HG02798 (cell line): ENCODE measurements at regions not wholly inside any gene's neighbourhood (a gene's known extent, or its start where the extent isn't known, plus 50 kb on each side); places are given as distances from the start of the nearest gene placed in this dataset.
"Not testable (repeated sequence)": the region's sequence is repeated elsewhere in the genome, so short reads cannot be mapped to it uniquely, and the experiment has no call there.

ENCODE experiments used
- ATAC-seq: cut with Tn5 transposase; IDR thresholded peaks from one replicate; pipeline ENCODE4 v1.9.1; 2021; ENCODE audit warnings: mild to moderate bottlenecking; ENCODE audit not compliant: unreplicated experiment, poor library complexity

DNA sequence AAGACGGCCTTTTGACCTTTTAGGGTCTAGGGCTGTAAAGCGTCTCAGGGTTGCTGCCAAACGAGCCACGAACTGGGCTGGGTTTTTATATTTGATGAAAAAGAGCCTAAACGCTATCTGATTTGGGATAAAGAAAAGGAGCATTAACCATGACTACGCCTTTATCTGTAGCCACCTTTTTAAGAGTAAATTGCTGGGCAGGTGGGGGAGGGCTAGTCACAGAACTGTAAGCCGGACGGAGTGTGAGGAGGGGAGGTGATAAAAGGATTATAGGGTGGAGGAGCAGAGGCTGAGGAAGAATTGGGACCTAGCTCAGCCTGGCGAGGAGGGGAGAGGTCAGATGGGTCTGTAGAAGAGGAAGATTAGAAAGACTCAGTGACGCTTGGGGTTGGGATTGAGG, 419.5 kb upstream of the LMO3 start:
- not testable (repeated sequence) for ATAC-seq

DNA sequence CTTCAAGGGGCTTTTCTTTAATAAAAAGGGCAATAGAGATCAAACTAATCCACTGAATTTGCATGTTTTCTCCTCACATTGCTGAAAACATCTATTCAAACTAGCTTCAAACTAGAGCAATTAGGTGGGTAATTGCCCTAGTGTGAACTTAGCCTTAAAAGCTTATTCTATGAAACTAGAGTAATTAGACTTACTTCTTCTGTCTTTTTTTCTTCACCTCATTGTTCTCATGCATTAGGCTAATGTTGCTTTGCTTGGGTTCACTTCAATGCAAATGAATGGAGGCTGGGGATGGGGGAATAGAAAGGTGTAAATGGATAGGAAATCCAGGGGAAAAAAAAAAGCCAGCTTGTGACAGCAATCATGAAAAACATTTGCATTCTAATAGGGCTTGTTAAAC, 414.8 kb upstream of the LMO3 start:
- no peak for ATAC-seq

DNA sequence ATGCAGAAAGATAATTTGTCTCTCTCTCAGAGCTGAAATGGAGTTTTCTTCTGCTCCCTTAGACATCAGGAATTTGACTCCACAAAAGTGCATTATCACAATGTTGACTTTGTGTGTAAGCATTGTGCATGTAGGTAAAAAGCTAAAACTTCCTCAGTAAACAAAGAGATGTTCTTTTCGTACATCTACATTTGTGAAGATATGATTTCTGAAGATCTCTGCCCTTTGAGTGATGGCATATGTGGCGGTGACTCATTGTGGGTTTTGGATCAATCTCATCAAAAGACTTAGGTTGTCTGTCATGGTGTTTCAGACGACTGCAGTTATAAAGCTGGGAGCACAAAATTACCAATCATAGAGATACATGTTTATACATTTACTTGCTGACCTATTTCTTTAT, 411.4 kb upstream of the LMO3 start:
- ATAC-seq: no peak

DNA sequence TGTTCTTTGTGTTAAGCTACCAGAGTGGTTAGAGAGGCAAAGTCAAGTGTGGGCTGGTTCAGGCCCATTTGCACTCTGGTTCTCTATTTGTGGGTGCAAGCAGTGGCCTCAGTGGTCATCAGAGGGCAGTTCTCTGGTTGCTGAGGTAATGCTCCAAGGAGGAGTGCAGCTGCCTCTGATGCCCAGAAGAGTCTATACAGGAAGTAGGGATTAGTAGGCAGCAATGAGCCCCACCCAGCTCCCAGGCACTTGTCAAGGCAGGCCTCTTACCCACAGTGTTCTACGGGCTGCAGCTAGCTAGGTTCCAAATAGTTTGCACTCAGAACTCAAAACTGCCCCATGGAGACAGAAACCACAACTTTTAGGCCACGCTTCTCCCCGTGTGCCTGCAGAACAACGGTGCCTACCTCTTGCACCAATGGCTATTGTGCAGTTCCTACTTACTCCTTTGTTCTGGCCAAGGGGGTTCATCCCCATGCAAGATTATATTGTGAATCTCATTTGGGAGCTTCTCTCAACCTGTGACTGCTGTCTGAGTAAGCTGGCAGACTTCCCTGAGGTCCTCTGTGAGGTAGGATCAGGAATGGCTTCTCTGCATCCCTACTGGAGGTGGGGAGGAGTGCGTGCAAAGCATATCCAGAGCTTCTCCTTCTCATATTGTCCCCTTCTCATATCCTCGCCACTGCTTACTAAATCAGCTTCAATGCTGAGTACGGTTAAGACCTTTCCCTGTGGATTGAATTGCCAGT, 410.3 kb upstream of the LMO3 start:
- ATAC-seq: no peak

DNA sequence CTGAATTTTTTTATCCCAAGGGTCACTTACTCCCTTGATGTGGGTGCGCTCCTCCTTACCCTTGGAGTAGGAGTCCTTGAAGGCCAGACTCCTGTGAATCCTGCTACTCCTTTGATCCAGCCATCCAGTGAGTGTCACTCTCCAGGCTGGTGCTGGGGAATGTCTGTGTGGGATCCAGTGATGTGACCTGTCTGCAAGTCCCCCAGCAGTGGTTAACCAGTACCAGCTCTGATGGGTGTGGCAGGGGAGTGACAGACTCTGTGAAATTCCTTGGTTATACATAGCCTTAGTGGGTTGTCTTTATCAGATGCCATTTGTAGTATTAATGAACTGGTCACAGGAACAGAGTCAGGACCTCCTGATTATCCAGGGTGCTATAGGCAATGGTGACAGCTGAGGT, 409.5 kb upstream of the LMO3 start:
- ATAC-seq: no peak

DNA sequence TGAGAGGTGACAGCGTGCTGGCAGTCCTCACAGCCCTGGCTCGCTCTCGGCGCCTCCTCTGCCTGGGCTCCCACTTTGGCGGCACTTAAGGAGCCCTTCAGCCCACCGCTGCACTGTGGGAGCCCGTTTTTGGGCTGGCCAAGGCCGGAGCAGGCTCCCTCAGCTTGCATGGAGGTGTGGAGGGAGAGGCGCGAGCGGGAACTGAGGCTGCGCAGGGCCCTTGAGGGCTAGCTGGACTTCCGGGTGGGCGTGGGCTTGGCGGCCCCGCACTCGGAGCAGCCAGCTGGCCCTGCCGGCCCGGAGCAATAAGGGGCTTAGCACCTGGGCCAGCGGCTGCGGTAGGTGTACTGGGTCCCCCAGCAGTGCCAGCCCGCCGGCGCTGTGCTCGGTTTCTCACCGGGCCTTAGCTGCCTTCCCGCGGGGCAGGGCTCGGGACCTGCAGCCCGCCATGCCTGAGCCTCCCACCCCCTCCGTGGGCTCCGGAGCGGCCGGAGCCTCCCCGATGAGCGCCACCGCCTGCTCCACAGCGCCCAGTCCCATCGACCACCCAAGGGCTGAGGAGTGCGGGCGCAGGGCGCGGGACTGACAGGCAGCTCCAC, 401.6 kb upstream of the LMO3 start:
- ATAC-seq: not testable (repeated sequence)

DNA sequence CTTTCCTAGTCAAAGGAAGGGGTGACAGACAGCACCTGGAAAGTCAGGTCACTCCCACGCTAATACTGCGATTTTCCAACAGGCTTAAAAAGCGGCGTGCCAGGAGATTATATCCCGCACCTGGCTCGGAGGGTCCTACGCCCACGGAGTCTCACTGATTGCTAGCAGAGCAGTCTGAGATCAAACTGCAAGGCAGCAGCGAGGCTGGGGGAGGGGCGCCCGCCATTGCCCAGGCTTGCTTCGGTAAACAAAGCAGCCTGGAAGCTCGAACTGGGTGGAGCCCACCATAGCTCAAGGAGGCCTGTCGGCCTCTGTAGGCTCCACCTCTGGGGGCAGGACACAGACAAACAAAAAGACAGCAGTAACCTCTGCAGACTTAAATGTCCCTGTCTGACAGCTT, 392.6 kb upstream of the LMO3 start:
- not testable (repeated sequence) for ATAC-seq

DNA sequence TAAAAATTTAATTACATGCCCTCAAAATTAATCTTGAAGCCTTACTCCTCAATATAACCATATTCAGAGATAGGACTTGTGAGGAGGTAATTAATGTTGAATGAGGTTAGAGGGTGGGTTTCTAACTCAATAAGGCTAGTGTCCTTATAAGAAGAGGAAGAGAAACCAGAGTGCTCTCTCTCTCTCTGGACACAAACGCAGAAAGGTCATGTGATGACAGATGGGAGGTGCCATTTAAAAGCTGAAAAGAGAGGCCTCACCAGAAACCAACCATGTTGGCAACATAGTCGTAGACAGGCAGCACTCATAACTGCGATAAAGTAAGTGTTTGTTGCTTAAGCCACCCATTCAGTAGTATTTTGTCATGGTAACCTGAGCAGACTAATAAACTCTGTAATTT, 378.5 kb upstream of the LMO3 start:
- peak; percentile 85 for ATAC-seq

DNA sequence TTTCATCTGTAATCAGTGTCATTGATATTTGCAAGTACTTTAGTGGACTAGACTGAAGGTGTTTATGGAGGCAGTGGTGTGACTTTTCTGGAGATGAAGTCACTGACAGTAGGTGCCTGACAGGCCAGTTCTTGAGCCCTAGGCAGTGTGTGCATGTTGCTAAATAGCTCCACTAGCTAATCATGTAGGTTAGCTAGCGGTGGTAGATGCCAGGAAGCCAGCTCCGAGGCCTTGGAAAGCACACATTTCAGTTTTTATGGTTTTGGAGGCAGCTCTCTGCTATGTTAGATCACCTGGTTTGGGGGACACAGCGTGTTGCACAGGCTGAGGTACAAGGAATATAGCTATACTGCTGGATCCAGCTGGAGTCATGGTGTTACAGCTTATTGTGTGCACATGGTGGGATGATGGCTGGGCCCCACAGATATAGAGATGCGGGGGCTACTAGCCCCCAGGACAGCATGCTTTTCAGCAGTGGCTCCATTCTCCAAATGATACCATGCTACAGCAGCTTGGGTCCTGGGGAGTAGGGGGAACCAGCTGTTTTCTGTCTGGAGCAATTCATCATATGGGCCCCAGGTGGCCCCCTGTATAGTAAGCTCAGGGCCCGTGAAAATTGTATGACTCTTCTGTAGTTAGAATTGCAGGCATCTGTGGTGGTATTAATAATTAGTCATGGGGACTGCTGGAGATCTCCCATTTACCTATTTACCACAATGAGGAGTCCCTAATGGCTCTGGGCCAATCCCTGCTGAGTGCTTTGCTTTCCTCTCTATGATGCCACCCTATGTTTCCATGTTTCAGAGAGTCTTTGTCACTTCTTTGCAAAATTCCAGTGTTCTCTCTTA, 367.2 kb upstream of the LMO3 start:
- no peak for ATAC-seq

DNA sequence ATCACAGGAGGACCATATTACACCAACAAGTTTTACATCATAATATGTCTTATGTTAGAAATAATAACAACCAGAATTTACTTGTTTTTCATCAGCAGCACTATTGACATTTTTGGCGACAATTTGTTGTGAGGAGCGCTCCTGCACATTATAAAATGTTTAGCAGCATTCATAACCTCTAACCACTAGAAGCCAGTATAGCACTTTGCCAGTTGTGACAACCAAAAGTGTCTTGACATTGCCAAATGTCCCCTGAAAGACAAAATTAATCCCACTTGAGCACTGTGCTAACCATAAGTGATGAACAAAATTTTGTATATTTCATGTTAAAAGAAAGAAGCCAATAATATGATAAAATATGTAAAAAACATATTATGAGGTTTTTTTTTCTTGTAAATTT, 356.9 kb upstream of the LMO3 start:
- no peak for ATAC-seq

DNA sequence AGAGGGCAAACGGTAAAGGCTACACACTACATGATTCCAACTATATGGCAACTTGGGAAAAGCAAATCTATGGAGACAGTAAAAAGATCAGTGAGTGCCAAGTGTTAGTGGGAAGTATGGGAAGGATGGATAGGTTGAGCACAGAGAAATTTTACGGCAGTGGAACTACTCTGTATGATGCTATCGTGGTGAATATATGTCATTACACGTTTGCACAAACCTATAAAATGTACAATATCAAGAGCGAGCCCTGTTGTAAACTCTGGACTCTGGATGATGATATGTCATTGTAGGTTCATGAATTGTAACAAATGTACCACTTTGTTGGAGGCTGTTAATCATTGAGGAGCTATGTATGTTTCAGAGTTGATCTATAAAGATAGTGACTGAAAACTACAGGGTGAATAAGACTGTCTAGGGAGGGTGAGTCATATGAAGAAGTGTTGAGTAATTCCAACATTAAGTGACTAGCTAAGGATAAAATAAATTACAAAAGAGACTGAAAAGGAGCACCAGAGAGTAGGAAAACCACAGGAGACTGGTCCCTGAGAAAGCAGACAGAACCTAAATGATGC, 349.2 kb upstream of the LMO3 start:
- ATAC-seq: peak; percentile 78

DNA sequence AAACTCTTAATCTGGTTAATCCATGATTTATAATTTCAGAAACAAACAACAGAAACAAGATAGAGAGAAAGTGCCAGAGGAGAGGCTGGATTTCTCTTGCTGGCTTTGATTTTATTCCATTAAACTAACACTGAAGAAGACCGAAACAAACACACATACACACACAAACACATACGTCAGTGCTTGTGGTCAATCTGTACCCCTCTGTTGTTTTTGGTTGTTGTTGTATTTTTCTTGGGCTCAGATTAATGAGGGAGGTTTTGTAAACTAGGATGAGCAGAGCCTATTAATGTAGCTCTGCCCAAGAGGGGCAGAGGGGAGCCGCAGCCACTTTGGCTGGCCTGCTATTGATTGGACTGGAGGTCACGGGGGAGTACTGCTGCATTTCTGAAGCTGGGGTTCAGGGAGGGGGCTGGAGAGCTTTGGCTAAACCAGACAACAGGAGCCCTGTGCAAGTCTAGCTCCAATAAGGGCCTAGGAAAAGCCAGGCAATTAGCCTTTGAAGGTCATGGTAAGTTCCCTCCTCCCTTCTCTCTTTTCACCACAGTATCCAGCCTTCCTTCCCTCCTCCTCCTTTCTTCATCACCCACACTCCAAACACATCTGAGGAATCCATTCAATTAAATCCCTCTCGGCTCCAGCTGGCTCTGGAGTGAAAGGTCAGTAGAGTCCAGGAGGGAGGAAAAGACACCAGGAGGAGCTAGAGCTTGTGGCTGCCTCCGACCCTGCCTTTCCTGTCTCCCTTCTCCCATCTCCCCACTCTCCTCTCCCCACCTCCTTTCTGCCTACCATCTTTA, 344.1 kb upstream of the LMO3 start:
- ATAC-seq: no peak

DNA sequence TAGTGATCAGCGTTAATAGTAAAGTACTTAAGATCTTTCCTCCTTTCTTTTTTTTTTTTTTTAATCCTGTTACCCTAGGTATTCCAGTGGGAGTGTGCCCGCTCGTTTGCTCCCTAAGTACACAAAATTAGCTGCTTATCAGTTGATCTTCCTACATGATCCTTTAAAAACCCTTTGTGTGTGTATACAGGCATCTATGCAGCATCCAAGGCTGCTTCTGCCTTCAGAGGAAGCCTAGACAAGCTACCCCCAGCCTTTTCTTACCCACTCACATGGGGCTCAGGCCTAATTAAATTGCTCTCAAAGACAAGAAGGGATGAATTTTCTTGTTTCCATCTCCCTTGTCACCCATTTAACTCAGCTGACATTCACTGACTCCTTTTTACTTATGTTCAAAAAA, 343.4 kb upstream of the LMO3 start:
- no peak for ATAC-seq

DNA sequence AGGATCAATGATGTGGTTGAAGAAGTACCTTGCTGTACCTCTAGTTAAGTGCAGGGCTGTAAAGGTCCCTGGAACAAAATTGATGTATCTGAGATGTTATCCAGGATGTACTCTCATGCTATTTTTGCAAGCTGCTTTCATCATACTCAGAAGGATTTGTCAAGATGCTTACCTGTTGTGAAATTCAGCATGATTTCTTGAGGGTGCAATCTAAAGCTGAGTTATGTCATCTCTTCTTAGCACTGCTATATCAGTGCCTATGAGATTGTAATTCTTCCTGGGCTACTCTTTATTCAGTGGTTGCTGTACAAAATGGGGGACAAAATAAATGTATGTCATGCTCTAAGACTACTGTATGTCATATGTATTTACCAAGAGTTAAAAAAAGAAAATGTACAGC, 340.7 kb upstream of the LMO3 start:
- ATAC-seq: no peak

DNA sequence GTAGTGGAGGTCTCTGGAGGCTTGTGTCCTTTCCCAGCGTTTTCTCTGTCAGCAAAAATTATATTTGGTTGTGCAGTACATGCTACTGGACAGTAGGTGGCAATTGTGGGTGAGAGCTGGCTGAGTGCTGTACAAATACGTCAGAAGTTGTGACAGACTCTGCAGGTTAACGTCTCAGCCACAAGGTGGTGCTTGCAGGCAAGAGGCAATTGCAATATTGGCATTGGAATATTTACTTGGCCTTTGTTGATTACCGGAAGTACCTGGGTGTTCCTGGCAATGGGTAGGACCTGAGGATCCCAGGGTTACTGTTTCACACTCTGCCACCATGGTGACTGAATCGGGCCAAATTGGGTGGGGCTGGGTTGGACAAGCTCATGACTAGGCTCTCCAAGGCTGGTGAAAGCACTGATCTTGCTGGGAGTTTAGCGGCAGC, 333.9 kb upstream of the LMO3 start:
- peak; percentile 98 for ATAC-seq

DNA sequence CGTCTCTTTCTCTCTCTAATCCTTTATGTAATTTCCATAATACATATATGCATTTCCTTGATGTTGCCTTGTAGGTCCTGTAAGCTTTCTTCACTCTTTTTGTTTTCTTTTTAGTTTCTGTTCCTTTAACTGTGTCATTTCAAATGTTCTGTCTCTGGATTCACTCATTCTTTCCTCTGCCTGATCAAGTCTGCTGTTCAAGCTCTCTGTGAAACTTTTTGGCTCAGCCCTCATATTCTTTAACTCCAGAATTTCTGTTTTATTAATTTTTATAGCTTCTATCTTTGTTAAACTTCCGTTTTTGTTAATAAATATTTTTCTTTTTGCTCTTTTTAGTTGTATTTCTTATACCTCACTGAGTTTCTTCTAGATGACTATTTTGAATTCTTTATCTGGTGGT, 321.3 kb upstream of the LMO3 start:
- ATAC-seq: no peak

DNA sequence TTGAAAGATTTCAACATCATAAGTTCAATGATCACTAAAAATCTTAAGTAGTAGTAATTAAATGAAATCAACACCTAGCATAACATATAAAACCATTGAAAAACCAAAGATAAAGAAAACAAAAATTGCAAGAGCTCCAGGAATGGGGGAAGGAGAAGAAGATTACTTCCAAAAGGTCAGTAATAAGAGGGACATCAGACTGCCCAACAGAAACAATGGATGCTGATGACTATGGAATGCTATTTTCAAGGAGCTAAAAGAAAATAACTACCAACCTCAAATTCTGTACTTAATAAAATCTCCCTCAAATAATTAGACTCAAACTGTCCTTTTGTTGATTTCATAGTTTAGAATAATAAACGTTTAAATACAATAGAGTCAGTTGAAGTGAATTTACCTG, 314.5 kb upstream of the LMO3 start:
- no peak for ATAC-seq

DNA sequence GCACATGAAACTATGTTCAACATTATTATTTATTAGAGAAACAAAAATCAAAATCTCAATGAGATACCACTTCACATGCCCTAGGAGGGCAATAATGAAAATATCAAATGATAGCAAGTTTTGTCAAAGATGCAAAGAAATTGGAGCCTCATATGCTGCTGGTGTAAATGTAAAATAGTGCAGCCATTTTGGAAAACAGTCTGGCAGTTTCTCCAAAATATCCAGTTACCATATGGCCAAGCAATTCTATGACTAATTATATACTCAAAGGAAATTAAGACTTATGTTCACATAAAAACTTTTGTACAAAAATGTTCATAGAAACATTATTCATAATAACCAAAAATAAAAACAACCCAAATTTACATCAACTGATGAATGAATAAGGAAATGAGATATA, 313.6 kb upstream of the LMO3 start:
- ATAC-seq: no peak

DNA sequence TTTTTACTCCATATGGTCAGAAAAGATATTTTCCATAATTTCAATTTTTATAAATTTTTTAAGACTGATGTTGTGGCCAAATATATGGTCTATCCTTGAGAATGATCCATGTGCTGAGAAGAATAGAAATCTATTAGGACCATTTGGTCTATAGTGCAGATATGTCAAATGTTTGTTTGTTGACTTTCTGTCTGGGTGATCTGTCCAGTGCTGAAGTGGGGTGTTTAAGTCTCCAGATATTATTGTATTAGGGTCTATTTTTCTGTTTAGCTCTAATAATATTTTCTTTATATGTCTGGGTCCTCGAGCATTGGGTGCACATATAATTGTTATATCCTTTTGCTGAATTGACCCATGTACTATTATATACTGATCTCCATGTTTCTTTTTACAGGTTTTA, 308.9 kb upstream of the LMO3 start:
- no peak for ATAC-seq

DNA sequence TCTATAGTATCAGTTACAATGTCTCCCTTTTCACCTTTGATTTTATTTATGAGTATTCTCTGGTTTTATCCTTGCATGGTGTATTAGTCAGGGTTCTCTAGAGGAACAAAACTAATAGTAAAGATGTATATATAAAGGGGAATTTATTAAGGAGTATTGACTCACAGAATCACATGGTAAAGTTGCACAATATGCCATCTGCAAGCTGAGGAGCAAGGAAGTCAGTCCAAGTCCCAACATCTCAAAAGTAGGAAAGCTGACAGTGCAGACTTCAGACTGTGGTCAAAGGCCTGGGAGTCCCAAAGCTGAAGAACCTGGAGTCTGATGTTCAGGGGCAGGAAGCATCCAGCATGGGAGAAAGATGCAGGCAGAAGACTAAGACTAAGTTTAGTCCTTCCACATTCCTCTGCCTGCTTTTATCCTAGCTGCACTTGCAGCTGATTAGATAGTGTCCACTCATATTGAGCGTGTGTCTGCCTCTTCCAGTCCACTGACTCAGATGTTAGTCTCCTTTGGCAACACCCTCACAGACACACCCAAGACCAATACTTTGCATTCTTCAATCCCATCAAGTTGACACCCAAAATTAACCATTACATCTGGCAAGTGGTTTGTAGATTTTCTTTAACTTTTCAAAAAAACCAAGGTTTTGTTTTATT, 308.0 kb upstream of the LMO3 start:
- ATAC-seq: no peak
